NT2/D1 (cell line): ENCODE measurements at regions not wholly inside any gene's neighbourhood (a gene's known extent, or its start where the extent isn't known, plus 50 kb on each side); places are given as distances from the start of the nearest gene placed in this dataset.
"Not testable (repeated sequence)": the region's sequence is repeated elsewhere in the genome, so short reads cannot be mapped to it uniquely, and the experiment has no call there.

Experiments used
- DNase-seq: peaks from one replicate; pipeline ENCODE4 v3.0.0-alpha.2; 2011; ENCODE audit warnings: low read depth, low spot score
- H3K27me3 ChIP-seq: 2 replicates; pipeline ENCODE4 v1.6.0; 2011; ENCODE audit warnings: mild to moderate bottlenecking; ENCODE audit not compliant: insufficient read length, insufficient read depth
- H3K36me3 ChIP-seq: 2 replicates; pipeline ENCODE4 v1.6.1; 2011; ENCODE audit warnings: mild to moderate bottlenecking, low read length, mixed read lengths; ENCODE audit not compliant: insufficient read depth, insufficient read length
- H3K4me1 ChIP-seq: 2 replicates; pipeline ENCODE4 v1.5.1; 2011; ENCODE audit not compliant: insufficient read depth, insufficient read length
- H3K4me3 ChIP-seq: 2 replicates; pipeline ENCODE4 v1.5.1; 2011; ENCODE audit warnings: low read depth; ENCODE audit not compliant: insufficient read length
- H3K9ac ChIP-seq: 2 replicates; pipeline ENCODE4 v1.6.0; 2011; ENCODE audit warnings: low read depth; ENCODE audit not compliant: insufficient read length
- H3K9me3 ChIP-seq: 2 replicates; pipeline ENCODE4 v1.5.1; 2011; ENCODE audit warnings: mild to moderate bottlenecking, low read length; ENCODE audit not compliant: insufficient read depth
- SUZ12 ChIP-seq: IDR thresholded peaks from 2 replicates; pipeline ENCODE4 v1.6.1; 2011; ENCODE audit not compliant: insufficient read length, insufficient read depth; ENCODE audit errors: extremely low read depth
- YY1 ChIP-seq: IDR thresholded peaks from 2 replicates; pipeline ENCODE4 v1.6.1; 2011; ENCODE audit not compliant: insufficient read length, insufficient read depth
- ZNF274 ChIP-seq: IDR thresholded peaks from 2 replicates; pipeline ENCODE4 v1.6.1; 2011; ENCODE audit warnings: mild to moderate bottlenecking, low read depth, low read length

GRCh38 chr5:86302643-86303042 lies 315.1 kb upstream of the COX7C start:
- H3K9me3 ChIP-seq, H3K9ac ChIP-seq, H3K36me3 ChIP-seq, H3K4me3 ChIP-seq, H3K4me1 ChIP-seq, DNase-seq, H3K27me3 ChIP-seq: not testable (repeated sequence)

GRCh38 chr5:86305050-86305449 lies 312.7 kb upstream of the COX7C start:
- H3K36me3 ChIP-seq, H3K27me3 ChIP-seq, DNase-seq, H3K4me1 ChIP-seq, H3K4me3 ChIP-seq, H3K9ac ChIP-seq, H3K9me3 ChIP-seq: not testable (repeated sequence)

- H3K9ac ChIP-seq: no peak overlapping the region
- no peaks in the 10 kb centered on the region for H3K27me3 ChIP-seq
- no peak overlapping the region for H3K4me3 ChIP-seq
- H3K9me3 ChIP-seq: no peaks in the 10 kb centered on the region
- DNase-seq: no peak
- TF ChIP-seq SUZ12: no peak
- TF ChIP-seq ZNF274: no peak
- no peak for TF ChIP-seq YY1
- H3K4me1 ChIP-seq: no peaks in the 10 kb centered on the region
- no peaks in the 10 kb centered on the region for H3K36me3 ChIP-seq
Observed at GRCh38 chr5:86314951-86315350, 302.8 kb upstream of the COX7C start.

- TF ChIP-seq ZNF274 (no peak), YY1 (no peak), SUZ12 (no peak)
- no peak for DNase-seq
- Histone ChIP-seq H3K36me3 (no peaks in the 10 kb centered on the region), H3K4me3 (no peak overlapping the region), H3K9ac (no peak overlapping the region), H3K27me3 (no peaks in the 10 kb centered on the region), H3K9me3 (no peaks in the 10 kb centered on the region), H3K4me1 (no peaks in the 10 kb centered on the region)
Observed at GRCh38 chr5:86320266-86320665, 297.5 kb upstream of the COX7C start.

GRCh38 chr5:86329318-86329717 lies 288.4 kb upstream of the COX7C start:
- Histone ChIP-seq H3K4me3 (no peak overlapping the region), H3K27me3 (no peaks in the 10 kb centered on the region), H3K9ac (no peak overlapping the region), H3K36me3 (no peaks in the 10 kb centered on the region), H3K4me1 (no peaks in the 10 kb centered on the region), H3K9me3 (no peaks in the 10 kb centered on the region)
- DNase-seq: no peak
- no peak for TF ChIP-seq YY1
- TF ChIP-seq SUZ12: no peak
- no peak for TF ChIP-seq ZNF274

GRCh38 chr5:86330736-86331135 lies 287.0 kb upstream of the COX7C start:
- Histone ChIP-seq H3K27me3 (no peaks in the 10 kb centered on the region), H3K9ac (no peak overlapping the region), H3K36me3 (no peaks in the 10 kb centered on the region), H3K9me3 (no peaks in the 10 kb centered on the region), H3K4me1 (no peaks in the 10 kb centered on the region), H3K4me3 (no peak overlapping the region)
- DNase-seq: no peak
- TF ChIP-seq YY1 (no peak), SUZ12 (no peak), ZNF274 (no peak)

- Histone ChIP-seq H3K36me3 (no peaks in the 10 kb centered on the region), H3K9me3 (no peaks in the 10 kb centered on the region), H3K27me3 (no peaks in the 10 kb centered on the region), H3K4me3 (no peak overlapping the region), H3K9ac (no peak overlapping the region), H3K4me1 (no peaks in the 10 kb centered on the region)
- TF ChIP-seq YY1 (no peak), SUZ12 (no peak), ZNF274 (no peak)
- DNase-seq: no peak
Observed at GRCh38 chr5:86332851-86333250, 284.9 kb upstream of the COX7C start.

GRCh38 chr5:86337667-86338460 lies 279.9 kb upstream of the COX7C start:
- no peaks in the 10 kb centered on the region for H3K4me1 ChIP-seq
- no peaks in the 10 kb centered on the region for H3K36me3 ChIP-seq
- H3K9ac ChIP-seq: no peak overlapping the region
- H3K9me3 ChIP-seq: no peaks in the 10 kb centered on the region
- H3K4me3 ChIP-seq: no peak overlapping the region
- H3K27me3 ChIP-seq: no peaks in the 10 kb centered on the region
- no peak for DNase-seq
- no peak for TF ChIP-seq ZNF274
- TF ChIP-seq YY1: no peak
- TF ChIP-seq SUZ12: no peak
